B cell (primary cell): ENCODE measurements at regions not wholly inside any gene's neighbourhood (a gene's known extent, or its start where the extent isn't known, plus 50 kb on each side); places are given as distances from the start of the nearest gene placed in this dataset.

Source experiments
- EZH2 ChIP-seq: IDR thresholded peaks from 2 replicates; pipeline ENCODE4 v1.6.1; 2012; ENCODE audit warnings: borderline replicate concordance, low read depth, mild to moderate bottlenecking, moderate library complexity, low read length; ENCODE audit not compliant: insufficient read depth, poor library complexity, severe bottlenecking
- TF ChIP-seq, protein P1 (sequence below): fragments of 200-600 bp; IDR thresholded peaks from one replicate; pipeline ENCODE4 v1.8.0; 2022; ENCODE audit warnings: antibody characterized with exemption, mild to moderate bottlenecking

DNA sequence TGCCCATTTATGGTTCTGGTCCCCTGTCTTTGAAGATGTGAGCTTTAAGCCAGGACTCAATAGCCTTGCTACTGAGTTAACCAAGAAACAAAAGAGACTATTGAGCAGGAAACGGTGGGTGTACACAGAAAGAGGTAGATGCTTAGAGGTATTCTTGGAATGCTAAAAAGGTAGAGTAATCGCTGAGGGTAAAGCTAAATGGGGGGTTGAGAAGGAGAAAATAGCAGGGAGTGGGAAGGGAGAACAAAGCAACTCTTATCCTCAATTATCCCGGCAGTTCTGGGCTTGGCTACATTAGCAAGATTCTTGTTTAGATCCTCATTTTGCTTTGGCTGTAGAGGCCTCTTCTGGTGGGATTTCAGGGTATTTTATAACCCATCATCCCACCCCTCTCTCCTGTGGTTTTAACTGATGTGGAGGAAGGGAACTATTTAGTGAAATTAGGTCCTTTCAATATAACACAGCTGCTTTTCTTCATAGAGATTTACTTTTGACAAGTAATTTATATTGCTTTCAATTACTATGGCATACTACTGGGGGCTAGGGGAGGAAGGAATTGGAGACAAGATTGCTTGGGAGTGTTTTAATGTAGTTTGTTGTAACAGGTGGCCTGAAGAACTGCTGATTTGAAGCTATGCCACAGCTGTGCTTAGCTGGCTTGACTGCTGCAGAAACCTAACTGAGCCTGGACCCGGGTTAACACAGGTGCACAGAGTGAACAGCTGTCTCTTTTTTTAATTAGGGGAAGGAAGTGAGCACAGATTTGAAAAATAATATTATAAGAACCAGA, 234.3 kb upstream of the CCDC54 start:
- no peak for TF ChIP-seq EZH2
- TF ChIP-seq, protein P1, sequence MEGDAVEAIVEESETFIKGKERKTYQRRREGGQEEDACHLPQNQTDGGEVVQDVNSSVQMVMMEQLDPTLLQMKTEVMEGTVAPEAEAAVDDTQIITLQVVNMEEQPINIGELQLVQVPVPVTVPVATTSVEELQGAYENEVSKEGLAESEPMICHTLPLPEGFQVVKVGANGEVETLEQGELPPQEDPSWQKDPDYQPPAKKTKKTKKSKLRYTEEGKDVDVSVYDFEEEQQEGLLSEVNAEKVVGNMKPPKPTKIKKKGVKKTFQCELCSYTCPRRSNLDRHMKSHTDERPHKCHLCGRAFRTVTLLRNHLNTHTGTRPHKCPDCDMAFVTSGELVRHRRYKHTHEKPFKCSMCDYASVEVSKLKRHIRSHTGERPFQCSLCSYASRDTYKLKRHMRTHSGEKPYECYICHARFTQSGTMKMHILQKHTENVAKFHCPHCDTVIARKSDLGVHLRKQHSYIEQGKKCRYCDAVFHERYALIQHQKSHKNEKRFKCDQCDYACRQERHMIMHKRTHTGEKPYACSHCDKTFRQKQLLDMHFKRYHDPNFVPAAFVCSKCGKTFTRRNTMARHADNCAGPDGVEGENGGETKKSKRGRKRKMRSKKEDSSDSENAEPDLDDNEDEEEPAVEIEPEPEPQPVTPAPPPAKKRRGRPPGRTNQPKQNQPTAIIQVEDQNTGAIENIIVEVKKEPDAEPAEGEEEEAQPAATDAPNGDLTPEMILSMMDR = no peak
